ENCODE measurements at regions not wholly inside any gene's neighbourhood (a gene's known extent, or its start where the extent isn't known, plus 50 kb on each side); places are given as distances from the start of the nearest gene placed in this dataset.

DNA sequence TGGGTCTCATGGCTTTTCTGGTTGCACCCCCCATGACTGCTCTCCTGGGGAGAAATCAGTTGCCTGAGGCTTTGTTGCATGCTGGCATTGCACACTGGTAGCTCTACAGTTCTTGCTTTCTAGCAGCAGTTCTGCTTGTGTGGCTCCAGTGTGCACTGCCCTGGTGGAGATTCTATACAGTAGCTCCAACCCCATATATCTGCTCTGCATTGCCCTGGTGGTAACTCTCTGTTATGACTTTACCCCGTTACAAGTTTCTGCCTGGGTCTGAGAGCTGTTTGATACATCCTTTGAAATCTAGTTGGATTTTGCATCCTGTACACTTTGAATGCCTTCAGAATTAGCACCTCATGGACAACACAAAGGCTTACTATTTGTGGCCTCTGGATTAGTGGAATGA is 241.4 kb upstream of the EPHA5 start:
- Mint-ChIP-seq H3K27me3 (ENCODE audit: low read depth) (no peaks in the 10 kb centered on the region), H3K4me1 (no peaks in the 10 kb centered on the region), H3K36me3 (ENCODE audit: low read depth) (no peaks in the 10 kb centered on the region), H3K4me3 (no peak overlapping the region), H3K27ac (ENCODE audit: unreplicated experiment) (no peak overlapping the region), H3K9me3 (no peaks in the 10 kb centered on the region)
- DNase-seq (ENCODE audit: low read depth, low spot score) = no peak
- TF ChIP-seq, protein P1, sequence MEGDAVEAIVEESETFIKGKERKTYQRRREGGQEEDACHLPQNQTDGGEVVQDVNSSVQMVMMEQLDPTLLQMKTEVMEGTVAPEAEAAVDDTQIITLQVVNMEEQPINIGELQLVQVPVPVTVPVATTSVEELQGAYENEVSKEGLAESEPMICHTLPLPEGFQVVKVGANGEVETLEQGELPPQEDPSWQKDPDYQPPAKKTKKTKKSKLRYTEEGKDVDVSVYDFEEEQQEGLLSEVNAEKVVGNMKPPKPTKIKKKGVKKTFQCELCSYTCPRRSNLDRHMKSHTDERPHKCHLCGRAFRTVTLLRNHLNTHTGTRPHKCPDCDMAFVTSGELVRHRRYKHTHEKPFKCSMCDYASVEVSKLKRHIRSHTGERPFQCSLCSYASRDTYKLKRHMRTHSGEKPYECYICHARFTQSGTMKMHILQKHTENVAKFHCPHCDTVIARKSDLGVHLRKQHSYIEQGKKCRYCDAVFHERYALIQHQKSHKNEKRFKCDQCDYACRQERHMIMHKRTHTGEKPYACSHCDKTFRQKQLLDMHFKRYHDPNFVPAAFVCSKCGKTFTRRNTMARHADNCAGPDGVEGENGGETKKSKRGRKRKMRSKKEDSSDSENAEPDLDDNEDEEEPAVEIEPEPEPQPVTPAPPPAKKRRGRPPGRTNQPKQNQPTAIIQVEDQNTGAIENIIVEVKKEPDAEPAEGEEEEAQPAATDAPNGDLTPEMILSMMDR (conservative IDR thresholded peaks at IDR 0.05) = no peak

DNA sequence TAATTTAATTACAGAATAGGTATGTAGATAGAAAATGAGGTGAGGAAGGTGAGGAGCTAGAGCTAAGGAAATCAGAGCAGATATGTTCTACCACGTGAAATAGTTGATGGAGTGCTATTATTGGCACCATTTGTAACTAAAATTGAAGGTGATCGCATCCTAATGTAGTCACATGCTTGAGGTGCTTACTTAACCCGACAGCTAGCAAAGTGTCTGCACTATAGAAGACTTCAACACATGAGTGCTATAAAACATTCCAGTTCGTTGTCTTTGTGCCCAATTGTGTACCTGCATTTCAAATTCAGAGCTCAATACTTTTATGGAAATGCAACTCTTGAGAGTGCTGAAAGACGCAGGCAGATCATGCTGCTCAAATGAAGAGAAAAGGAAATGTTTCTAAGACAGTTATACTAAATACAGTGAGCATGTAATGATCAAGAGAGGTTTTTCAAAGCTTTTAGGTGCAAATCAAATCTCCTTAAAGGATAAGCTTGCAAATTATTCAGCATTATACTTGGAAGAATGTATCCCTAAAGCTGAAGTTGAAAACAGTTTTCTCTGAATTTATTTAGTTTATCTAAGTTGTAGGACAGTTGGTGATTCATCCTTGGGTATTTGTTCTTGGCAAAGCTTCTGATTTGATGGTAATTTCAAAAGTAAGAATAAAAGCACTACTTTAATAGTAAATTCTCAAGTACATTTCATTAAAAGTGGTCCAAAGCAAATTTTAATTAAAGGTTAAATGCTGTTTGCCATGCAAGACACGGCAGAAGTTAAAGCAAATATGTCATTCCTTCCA is 223.9 kb upstream of the EPHA5 start:
- Mint-ChIP-seq H3K36me3 (ENCODE audit: low read depth) (peaks cover 4% of the 10 kb centered on the region), H3K4me3 (no peak overlapping the region), H3K27me3 (ENCODE audit: low read depth) (no peaks in the 10 kb centered on the region), H3K9me3 (peaks cover 11% of the 10 kb centered on the region), H3K27ac (ENCODE audit: unreplicated experiment) (no peak overlapping the region), H3K4me1 (peaks cover 5% of the 10 kb centered on the region)
- DNase-seq (ENCODE audit: low read depth, low spot score) = no peak
- TF ChIP-seq, protein P1 (conservative IDR thresholded peaks at IDR 0.05) = no peak

GRCh38 chr4:65893271-65893670 is 223.0 kb upstream of the EPHA5 start:
- H3K9me3 Mint-ChIP-seq = peaks cover 5% of the 10 kb centered on the region
- H3K27me3 Mint-ChIP-seq (ENCODE audit: low read depth) = no peaks in the 10 kb centered on the region
- H3K4me3 Mint-ChIP-seq = no peak overlapping the region
- peaks cover 5% of the 10 kb centered on the region for H3K4me1 Mint-ChIP-seq
- H3K36me3 Mint-ChIP-seq (ENCODE audit: low read depth) = no peaks in the 10 kb centered on the region
- no peak overlapping the region for H3K27ac Mint-ChIP-seq (ENCODE audit: unreplicated experiment)
- DNase-seq (ENCODE audit: low read depth, low spot score) = no peak
- TF ChIP-seq, protein P1 (conservative IDR thresholded peaks at IDR 0.05) = no peak

- Mint-ChIP-seq H3K4me1 (no peaks in the 10 kb centered on the region), H3K4me3 (no peak overlapping the region), H3K9me3 (peaks cover 2% of the 10 kb centered on the region), H3K36me3 (ENCODE audit: low read depth) (no peaks in the 10 kb centered on the region), H3K27me3 (ENCODE audit: low read depth) (no peaks in the 10 kb centered on the region), H3K27ac (ENCODE audit: unreplicated experiment) (no peak overlapping the region)
- no peak for DNase-seq (ENCODE audit: low read depth, low spot score)
- TF ChIP-seq, protein P1 (conservative IDR thresholded peaks at IDR 0.05) = no peak
Measured at GRCh38 chr4:65880594-65880993, 210.3 kb upstream of the EPHA5 start.

- H3K36me3 Mint-ChIP-seq (ENCODE audit: low read depth) = no peaks in the 10 kb centered on the region
- no peaks in the 10 kb centered on the region for H3K9me3 Mint-ChIP-seq
- TF ChIP-seq, protein P1 (conservative IDR thresholded peaks at IDR 0.05) = no peak
- no peak overlapping the region for H3K4me3 Mint-ChIP-seq
- H3K27ac Mint-ChIP-seq (ENCODE audit: unreplicated experiment) = no peak overlapping the region
- no peaks in the 10 kb centered on the region for H3K4me1 Mint-ChIP-seq
- H3K27me3 Mint-ChIP-seq (ENCODE audit: low read depth) = no peaks in the 10 kb centered on the region
- DNase-seq (ENCODE audit: low read depth, low spot score) = no peak
Measured at GRCh38 chr4:65868096-65868824, 198.0 kb upstream of the EPHA5 start.
